ENCODE measurements at regions not wholly inside any gene's neighbourhood (a gene's known extent, or its start where the extent isn't known, plus 50 kb on each side); places are given as distances from the start of the nearest gene placed in this dataset.

- H3K27ac ChIP-seq = no peak overlapping the region
- H3K4me1 ChIP-seq = no peaks in the 10 kb centered on the region
- H3K4me3 ChIP-seq = no peak overlapping the region
- H3K4me2 ChIP-seq = no peak overlapping the region
- CTCF ChIA-PET = no interaction called here
- no peak for ATAC-seq
- no peak for FAIRE-seq
- no peak for TF ChIP-seq ZFP36 (IDR thresholded peaks at IDR 0.05; ENCODE audit: borderline replicate concordance, partially characterized antibody)
- no peak for TF ChIP-seq REST (IDR thresholded peaks at IDR 0.05)
- TF ChIP-seq BCL3 (IDR thresholded peaks at IDR 0.05) = no peak
- no peaks in the 10 kb centered on the region for H3K9me3 ChIP-seq
- 8% methylated on average over 4 of the region's 4 CpGs for WGBS (ENCODE audit: missing lambda C conversion rate)
- POLR2A ChIA-PET = no interaction called here
- DNase-seq (ENCODE audit: low read depth in 1 of 2, low spot score in 1 of 2) = no peak
Measured at GRCh38 chr4:117847849-117848248, 186.4 kb upstream of the NDST3 start.

GRCh38 chr4:117868201-117868600, 166.1 kb upstream of the NDST3 start:
- WGBS (ENCODE audit: missing lambda C conversion rate) = 11% methylated on average over 1 of the region's 1 CpG
- TF ChIP-seq SREBF2 (IDR thresholded peaks at IDR 0.05) (no peak), RNF2 (IDR thresholded peaks at IDR 0.05; ENCODE audit: borderline replicate concordance, low read depth) (no peak), HDAC2 (IDR thresholded peaks at IDR 0.05) (no peak), MAFK (IDR thresholded peaks at IDR 0.05; ENCODE audit: partially characterized antibody) (no peak), KDM5A (IDR thresholded peaks at IDR 0.05) (no peak), PBX3 (IDR thresholded peaks at IDR 0.05) (no peak)
- Histone ChIP-seq H3K9me3 (no peaks in the 10 kb centered on the region), H3K4me2 (no peak overlapping the region), H3K4me3 (no peak overlapping the region), H3K4me1 (no peaks in the 10 kb centered on the region), H3K27ac (no peak overlapping the region)
- FAIRE-seq = no peak
- ChIA-PET CTCF (no interaction called here), POLR2A (no interaction called here)
- ATAC-seq = no peak
- no peak for DNase-seq (ENCODE audit: low read depth in 1 of 2, low spot score in 1 of 2)

- no peak for DNase-seq (ENCODE audit: low read depth in 1 of 2, low spot score in 1 of 2)
- ATAC-seq = no peak
- Histone ChIP-seq H3K4me2 (no peak overlapping the region), H3K27ac (no peak overlapping the region), H3K4me3 (no peak overlapping the region), H3K9me3 (no peaks in the 10 kb centered on the region), H3K4me1 (no peaks in the 10 kb centered on the region)
- ChIA-PET POLR2A (no interaction called here), CTCF (no interaction called here)
- WGBS (ENCODE audit: missing lambda C conversion rate) = 11% methylated on average over 2 of the region's 2 CpGs
- FAIRE-seq = no peak
- TF ChIP-seq CHD2 (IDR thresholded peaks at IDR 0.05; ENCODE audit: low read length, partially characterized antibody) = no peak
- TF ChIP-seq TFCP2L1 (CRISPR knock-in tag; IDR thresholded peaks at IDR 0.05) = no peak
- no peak for TF ChIP-seq EP300 (IDR thresholded peaks at IDR 0.05)
- TF ChIP-seq TP53 (CRISPR knock-in tag; IDR thresholded peaks at IDR 0.05) = no peak
- TF ChIP-seq SREBF2 (IDR thresholded peaks at IDR 0.05) = no peak
Measured at GRCh38 chr4:117873779-117874178, 160.5 kb upstream of the NDST3 start.

GRCh38 chr4:117874216-117874615, 160.1 kb upstream of the NDST3 start:
- no peaks in the 10 kb centered on the region for H3K9me3 ChIP-seq
- H3K4me1 ChIP-seq = no peaks in the 10 kb centered on the region
- FAIRE-seq (no peak), DNase-seq (ENCODE audit: low read depth in 1 of 2, low spot score in 1 of 2) (no peak), ATAC-seq (no peak)
- no peak overlapping the region for H3K4me2 ChIP-seq
- no peak for TF ChIP-seq HES2 (IDR thresholded peaks at IDR 0.05)
- TF ChIP-seq POLR2A (IDR thresholded peaks at IDR 0.05; ENCODE audit: low read length) = no peak
- no peak for TF ChIP-seq USF2 (IDR thresholded peaks at IDR 0.05)
- TF ChIP-seq EP300 (IDR thresholded peaks at IDR 0.05) = no peak
- POLR2A ChIA-PET = no interaction called here
- H3K27ac ChIP-seq = no peak overlapping the region
- no peak overlapping the region for H3K4me3 ChIP-seq
- 7% methylated on average over 1 of the region's 1 CpG for WGBS (ENCODE audit: missing lambda C conversion rate)
- CTCF ChIA-PET = no interaction called here

All from A549 (cell line).